ENCODE measurements at regions not wholly inside any gene's neighbourhood (a gene's known extent, or its start where the extent isn't known, plus 50 kb on each side); places are given as distances from the start of the nearest gene placed in this dataset.
"Not testable (repeated sequence)": the region's sequence is repeated elsewhere in the genome, so short reads cannot be mapped to it uniquely, and the experiment has no call there.

DNA sequence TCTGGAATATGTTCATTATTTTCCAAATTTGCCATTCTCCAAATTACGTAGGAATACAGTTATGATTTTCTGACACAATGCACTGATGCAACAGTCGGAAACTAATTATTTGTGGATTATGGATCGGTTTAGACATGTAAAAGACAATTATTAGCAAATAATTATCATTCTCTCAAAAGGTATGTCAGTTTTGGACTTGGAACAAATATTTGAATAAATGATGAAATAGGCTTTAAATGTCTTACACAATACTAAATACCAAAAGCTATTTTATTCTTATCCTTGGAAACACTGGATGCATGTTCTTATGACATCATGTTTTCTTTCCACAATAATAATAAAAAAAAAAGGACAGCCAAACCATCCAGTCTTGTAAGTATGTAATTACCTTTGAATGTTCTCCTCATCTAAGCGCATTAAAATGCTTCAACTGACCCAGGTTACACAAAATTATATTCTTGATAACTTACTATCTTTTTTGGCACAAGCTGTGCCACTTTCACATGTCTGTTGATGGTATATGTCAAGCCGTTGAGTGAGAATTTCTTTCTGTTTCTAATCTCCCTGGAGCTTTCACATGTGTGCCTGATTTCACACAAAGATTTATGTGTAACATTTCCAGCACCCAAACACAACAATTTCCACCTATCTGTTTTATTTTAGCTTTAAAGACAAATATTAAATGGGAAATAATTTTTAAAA lies 238.5 kb upstream of the ZNF385D start:
- DNase-seq: no peak

DNA sequence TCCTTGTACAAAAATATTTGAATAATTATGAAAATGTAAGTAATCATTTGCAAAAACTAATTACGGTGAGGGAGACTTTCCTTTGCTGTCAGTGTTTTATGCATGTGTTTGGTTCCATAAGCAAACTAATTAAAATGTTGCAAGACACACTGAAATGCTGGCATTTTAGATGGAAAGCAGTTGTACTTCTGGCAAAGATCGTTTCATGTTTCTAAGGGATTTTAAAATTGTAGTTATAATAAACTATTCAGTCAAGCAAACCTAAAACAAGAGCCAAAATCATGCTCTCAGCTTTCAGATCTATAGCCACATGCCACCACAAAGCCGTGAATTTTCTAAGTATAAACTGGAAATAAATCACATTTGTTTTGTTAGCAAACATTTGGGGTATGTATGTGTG lies 240.1 kb upstream of the ZNF385D start:
- DNase-seq: no peak

DNA sequence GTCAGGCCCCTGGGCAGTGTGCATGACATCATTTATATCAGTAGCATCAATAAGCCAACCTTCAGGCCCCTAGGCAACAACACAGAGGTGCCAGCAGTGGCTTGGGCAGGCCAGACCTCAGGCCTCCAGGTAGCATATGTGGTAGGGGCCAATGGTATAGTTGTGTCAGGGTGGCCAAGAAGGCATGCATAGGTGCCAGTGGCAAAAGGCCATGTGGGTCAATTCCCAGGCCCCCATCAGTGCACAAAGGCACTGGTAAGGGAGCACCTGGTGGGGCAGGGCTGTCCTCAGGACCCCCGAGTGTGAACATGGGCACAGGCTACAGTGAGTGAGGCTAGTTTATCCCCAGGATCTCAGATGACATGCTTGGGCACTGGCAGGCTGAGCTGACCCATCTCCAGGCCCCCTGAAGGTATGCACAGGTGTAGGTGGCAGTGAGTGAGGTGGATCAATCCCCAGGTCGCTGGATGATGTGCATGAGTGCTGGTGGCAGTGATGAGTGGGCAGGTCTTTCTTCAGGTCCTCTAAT lies 244.1 kb upstream of the ZNF385D start:
- DNase-seq: no peak

DNA sequence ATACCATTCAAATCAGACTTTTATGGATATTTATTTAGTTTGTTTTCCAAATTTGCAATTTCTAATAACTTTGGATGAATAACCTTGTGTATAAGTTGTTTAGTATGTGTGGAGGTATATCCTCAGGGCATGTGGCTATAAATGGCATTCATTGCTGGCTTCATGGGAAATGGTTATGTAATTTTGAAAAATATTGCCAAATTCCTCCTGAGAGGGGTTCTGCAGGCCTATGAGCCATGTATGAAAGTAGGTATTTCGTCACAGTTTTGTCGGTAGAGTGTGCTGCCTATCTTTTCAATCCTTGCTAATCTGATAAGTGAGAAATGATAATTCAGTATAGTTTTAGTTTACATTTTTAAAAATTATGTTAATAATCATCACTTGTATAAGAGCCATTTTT lies 256.4 kb upstream of the ZNF385D start:
- DNase-seq: no peak

DNA sequence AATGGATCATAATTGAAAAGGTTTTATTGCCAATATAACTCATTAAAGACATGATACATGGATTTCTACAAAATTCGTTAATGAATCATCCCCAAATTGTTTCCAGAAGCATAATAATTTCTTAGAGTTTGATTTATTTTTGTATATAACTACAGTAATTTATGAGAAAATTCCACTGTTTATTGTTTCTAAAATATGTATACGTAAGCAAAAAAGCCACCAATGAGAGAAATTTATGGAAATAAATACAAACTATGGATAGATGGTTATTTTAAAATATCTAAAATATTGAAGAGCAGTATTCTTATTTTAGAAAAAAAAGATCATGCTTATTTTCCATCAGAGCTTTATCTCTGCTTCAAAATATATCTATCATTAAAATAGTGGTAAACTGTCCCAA lies 260.0 kb upstream of the ZNF385D start:
- no peak for DNase-seq

DNA sequence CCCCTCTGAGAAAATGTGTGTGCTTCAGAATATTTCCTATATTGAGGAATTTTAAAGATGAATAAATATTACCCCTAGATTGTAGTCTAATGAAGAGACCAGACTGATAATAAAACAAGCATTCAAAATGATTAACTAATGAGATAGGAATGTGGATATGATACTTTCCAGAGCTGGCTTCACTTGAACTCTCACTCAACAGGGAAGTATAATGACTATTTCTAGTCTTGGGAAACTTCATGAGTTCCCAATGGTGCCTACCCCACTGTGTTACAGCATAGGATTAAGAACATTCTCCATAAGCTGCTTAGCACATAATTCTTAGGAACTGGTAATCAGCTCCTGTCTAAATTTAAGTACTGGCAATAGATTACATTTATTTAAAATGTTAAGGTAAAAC lies 261.5 kb upstream of the ZNF385D start:
- no peak for DNase-seq

DNA sequence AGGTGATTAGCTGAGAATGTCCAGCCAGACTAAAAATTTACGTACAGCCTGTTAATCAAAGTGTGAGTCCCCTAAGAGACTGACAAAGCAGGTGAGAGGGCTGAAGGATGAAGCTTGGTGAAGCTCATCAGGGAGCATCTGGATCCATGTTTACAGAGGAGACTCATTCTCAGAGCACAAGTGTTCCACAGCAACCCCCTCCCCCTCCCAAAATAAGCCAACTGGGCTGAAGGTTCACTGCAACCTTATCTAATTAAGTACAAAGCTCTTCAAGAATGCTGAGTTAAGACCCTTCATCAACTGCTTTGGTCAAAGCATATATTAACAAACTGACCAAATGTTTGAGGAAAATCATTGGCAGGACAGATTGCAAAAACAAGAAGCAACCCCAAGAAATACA lies 262.6 kb upstream of the ZNF385D start:
- no peak for DNase-seq

DNA sequence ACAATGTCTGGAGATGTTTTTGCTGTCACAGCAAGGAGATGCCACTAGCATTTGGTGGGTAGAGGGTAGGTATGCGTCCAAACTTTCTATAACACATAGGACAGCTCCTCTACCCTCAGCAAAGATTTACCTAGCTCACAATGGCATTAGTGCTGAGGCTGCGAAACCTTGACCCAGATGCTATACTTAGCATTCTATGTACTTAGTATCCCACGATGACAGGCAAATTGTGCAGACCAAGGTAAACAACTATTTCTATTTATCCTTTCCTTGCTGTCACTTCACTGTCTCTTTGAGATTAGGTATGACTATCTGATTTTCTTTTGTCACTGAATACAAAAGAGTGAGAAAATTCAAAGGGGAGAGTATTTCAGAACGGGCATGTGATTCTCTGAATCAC lies 265.2 kb upstream of the ZNF385D start:
- DNase-seq: no peak

DNA sequence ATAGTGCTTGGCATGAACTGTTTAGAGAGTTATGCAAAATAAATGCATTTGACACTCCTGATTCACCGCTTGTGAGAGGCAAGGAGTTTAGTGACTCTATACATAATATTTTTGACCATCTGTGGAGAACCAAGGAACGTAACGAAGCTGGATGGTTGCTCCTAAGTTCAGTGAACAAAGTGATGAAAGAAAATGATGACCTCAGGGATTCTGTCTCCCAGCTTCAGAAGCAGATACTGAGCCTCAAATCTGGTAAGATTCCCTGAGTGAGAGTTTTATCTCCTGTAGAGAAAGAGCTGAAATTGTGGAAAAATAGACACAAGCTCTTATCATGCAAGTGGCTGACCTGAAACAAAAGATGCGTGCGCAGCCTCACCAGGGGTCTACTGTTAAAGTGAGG lies 273.6 kb upstream of the ZNF385D start:
- not testable (repeated sequence) for DNase-seq

DNA sequence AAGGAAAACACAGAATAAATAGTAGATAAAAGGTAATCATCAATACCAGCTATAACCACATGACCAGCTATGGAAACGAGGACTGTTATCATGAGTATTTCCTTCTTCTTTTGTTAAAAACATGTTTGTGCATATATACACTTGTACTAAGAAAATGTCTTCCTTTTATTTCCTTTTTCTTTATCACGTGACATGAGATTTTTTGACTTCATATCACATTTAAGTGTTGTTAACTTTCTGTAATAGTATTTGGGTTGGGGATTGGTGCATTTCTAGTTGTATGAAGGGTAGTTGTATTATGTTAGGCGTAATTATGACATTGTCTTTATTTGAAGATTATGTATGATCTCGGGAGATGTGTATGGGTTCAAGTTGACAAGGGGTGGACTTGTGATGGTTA lies 278.5 kb upstream of the ZNF385D start:
- DNase-seq: no peak

DNA sequence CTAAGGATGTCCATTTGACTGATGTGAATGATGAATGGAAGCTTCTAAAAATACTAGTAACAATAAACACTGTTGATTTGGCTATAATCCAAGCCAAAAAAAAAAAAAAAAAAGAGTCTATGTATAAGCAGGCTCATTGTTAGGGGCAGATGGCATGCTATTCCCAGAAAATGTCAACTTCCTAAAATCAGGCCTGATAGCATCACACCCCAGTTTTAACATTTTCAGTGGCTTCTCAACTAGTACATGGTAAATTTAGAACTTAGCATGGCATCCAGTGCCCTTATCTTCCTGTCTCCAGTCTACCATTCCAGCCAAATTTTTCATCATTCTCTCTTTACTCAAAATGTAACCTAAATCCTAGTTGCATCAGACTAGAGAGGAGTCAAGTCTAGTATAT lies 288.2 kb upstream of the ZNF385D start:
- DNase-seq: no peak

DNA sequence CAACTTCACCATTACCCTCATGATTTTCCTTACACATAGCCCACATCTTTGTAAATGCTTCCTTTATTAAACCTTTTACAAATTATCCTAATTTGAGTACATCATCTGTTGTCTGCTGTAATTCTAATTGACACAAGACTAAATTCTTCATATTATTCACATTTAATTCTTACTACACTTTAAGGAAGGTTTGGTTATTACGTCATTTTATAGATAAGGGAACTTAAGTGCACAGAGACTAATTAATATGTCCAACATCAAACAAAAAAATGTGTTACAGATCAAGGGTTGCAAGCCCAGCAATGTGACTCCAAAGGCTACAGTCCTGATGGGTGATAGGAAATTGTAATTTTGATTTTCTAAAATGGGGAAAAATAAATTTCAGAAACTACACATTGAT lies 289.1 kb upstream of the ZNF385D start:
- DNase-seq: no peak

DNA sequence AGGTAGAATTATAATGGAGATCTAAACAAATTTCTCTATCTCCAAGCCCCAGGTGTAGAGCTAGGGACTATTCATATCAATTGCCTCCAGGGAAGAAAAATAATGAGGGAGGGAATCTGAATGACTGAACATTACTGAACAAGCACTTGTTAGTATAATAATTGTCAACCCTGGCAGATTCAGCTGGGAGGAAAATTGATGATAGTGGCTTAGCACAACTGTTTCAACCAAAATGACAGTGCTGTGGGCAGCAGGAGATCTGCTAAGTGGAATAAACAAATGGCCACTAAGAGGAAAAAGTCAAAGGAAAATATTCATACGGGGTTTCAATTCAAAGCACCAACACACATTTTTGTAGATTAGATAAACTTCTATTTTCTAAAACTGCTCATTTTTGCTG lies 294.9 kb upstream of the ZNF385D start:
- DNase-seq: no peak

DNA sequence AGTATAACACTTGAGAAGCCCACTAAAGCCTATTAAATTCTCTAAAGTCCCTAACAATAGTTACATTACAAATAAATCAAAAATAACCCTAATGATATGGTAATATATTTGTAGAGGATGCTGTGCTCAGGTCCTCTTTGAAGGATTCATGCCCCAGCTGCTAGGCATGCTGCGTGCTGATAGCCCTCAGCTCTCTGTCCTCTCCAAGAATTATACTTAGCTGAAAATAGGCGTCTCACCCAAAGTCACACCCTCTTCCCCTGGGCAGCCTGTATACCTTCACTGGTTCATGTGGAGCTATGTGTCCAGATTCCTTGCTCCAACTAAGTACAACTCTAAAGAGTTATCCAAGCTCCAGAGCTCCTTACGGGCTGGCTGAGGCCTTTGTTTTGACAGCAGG lies 312.5 kb upstream of the ZNF385D start:
- no peak for DNase-seq

DNA sequence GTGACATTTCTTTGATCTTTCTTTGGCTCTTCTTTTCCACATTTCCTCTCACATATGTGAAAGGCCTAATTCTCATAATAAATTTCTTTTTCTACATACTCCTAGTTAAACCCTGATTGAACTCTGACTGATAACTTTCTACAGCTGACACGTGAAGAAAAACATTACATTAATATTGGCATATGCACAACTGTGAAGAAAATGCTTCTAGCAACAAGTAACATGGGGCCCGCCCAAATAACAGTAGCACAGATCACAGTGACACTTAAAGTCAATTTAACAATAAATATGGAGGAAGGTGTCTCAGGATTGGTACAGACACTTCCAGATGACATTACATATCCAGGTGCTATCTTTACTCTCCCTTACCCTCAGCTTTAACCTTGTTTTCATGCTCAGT lies 317.6 kb upstream of the ZNF385D start:
- no peak for DNase-seq

DNA sequence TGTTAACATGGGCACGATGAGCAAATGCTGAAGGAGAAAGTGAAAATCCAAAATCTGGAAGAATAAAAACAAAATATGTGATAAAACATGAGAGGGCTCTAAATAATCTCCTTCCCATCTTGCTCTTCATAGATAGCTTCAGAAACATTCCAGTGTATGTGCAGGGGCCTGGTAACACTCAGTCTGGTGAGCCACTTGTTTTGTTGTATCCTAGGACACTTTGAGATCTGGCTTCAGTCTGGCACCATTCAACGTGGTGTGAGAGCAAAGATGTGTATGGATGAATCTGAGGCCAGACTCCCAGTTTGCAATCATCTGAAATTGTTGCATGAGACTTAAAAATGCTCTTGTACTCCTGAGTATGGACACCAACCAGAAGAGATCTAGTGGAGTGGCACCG lies 337.2 kb upstream of the ZNF385D start:
- no peak for DNase-seq

DNA sequence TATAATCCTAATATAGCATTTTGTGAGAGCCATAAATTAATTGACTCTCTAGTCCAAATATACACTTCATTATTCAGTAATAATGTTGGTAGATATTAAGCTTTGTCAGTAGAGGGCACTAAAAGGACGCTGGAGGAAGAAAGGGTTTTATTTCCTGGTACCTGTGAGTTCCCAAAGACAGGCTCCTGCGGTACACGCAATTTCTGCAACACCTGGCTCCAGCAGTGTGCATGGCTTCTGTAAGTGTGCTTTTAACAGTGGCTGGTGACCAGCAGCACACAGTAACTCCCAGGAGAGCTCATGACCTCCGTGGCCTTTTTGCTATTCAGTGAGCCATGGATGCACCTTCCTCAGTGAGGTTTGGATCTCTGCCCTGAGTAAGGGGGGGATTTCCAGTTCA lies 338.3 kb upstream of the ZNF385D start:
- no peak for DNase-seq

DNA sequence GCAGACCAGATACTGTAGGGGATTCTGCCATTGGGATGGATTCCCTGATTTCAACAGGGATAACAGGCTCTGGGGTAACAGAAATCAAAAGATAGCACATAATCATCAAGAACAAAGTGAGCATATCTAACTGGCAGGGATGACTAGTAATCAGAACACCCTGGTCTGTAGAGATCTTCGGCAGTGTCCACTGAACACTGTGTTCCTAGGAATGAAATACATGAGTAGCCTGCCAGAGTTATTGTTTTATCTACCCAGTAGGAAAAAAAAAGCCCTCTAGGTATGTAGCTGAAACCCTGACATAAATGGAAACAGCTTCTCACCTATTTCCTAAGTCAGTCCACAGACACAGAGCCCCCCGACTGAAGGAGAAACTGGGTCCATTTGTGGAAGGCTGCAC lies 340.3 kb upstream of the ZNF385D start:
- no peak for DNase-seq

DNA sequence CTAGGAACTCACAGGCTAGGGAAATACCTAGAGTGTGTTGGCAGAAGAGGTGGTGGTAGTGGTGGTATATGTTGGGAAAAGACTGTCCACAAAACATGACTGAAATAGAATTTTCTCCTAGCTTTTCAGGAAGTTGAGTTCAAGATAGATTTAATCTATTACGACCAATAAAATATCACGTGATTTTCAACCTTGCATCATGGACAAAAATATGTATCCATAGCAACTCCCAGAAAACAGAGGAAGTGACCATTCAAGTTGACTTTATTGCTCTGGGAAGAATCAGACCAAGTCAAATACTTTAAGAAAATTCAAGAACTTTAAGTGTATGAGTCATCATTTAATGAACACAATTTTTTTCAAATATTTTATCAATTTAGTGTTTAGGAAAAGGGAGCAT lies 347.0 kb upstream of the ZNF385D start:
- no peak for DNase-seq

DNA sequence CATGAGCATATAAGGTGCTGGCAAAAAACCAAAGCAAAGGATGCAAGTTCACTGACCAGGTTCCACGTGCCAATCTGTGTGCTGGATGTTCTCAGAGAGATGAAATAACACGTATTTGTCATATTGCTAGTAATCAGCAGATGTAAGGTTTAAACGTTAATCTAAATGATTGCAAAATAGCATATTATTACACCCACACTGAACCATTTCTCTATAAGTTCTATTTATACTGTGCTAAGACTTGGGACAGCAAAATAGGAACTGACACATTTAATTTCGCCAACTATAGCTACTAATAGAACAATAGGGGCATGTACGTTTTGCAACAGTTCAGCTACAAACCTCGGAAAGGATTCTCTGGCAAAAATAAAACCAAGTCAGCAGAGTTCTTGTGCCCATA lies 350.3 kb upstream of the ZNF385D start:
- DNase-seq: no peak

DNA sequence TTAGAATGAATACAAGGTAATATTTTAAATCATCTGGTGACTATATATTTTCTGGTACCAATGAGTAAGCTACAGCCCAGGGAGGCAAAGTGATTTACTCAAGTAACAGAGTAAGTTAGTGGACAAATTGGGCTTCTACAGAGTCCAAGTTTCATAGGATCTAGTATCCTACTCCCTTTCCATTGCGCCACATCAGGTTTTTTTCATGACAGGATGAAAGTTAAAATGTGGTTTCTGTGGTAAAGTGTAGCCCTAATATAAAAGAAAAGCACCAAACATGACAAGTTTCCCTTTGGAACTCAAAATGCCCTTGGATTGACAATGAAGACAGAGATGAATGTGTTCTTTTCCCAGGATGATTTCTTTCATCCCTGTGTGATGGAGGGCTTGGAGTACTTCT lies 350.8 kb upstream of the ZNF385D start:
- no peak for DNase-seq

DNA sequence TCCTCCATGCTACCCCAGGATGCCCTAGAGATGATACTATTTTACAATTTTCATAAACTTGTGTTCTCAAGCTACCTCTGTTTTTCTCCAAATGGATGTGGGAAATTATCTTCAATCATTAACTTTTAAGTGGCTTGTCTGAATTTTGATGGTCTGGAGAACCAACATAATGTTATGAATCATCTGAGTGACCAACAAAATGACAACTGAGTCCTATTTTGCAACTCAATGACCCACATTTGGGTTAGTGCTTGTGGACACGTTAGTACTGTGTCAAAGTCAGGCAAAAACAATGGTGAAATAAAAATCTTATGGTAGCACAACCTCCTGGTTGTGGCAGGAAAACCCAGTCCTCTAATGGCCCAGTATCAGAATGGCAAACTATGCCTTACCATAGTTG lies 352.4 kb upstream of the ZNF385D start:
- DNase-seq: no peak

DNA sequence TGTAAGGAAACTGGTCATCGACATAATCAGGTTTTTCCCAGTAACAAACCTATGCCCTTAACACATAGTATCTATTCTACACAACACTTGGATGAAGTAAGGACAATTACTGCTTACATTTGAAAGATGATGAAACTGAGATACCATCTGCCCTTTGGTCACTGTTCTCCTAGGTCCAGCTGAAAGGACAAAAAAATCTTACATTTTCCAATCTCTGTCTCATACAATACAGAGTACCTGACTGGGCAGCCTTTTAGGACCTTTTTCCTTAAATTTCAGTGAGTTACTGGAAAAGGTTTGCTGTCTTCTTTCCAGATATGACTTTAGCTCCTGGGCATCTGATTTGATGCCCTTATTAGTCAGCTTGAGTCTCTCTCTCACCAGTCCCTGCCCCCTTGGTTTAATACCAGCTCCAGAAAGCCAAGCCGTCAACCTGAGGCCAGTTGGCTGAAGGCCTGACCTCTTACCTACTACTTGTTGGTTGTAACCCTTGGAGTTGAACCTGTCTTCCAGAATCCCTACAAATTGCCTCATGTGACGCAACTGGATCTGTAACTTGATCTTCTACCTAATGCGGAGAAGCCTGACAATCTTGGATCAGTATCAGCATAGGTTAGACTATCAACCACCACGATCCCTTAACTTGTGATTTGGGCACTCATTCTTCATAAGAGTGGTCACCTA lies 355.3 kb upstream of the ZNF385D start:
- DNase-seq: no peak

DNA sequence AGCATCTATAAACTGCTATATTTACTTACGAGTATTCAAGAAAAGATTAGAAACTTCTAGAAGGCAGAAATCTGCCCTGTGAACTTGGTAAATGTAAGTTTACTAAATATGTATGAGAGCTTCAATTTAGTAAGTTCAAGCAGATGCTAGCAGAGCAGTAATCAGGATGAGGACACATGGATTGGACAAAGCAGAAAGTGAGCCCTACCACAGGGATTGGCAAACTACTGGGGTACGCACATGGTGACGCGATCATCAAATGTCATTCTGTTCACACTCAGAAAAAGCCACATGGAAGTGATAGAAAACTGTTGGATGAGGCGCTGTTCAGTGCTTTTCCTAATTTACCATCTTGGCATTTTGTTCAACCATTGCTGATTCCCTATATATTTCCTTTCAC lies 360.2 kb upstream of the ZNF385D start:
- peak; percentile 10 for DNase-seq

DNA sequence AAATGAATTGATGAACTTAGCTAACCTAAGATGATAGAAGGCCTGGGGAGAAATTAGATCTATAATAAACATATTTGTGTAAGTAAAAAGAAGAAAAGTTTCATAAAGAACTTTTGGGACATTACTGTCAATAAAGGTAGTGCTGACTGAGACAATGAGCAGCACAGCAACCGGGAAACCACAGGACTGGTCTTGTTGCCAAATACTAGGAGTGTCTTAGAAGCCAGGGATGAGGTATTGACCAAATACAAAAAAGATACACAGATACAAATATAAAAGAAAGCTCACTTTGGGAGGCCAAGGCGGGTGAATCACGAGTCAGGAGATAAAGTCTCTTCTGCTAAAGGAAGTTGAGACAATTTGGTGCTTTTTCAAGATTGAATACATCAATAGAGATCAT lies 362.4 kb upstream of the ZNF385D start:
- no peak for DNase-seq

Data from hindlimb muscle (tissue), 1 donor.